Activated naive CD8-positive, alpha-beta T cell treated with anti-CD3 and anti-CD28 coated beads for 36 hours (primary cell): ENCODE measurements at regions not wholly inside any gene's neighbourhood (a gene's known extent, or its start where the extent isn't known, plus 50 kb on each side); places are given as distances from the start of the nearest gene placed in this dataset.
"Not testable (repeated sequence)": the region's sequence is repeated elsewhere in the genome, so short reads cannot be mapped to it uniquely, and the experiment has no call there.

Experiments used
- DNase-seq: peaks from one replicate; pipeline ENCODE4 v3.0.0; 2021
- H3K27ac Mint-ChIP-seq: one replicate; pipeline ENCODE4 v1.8.0; 2022; ENCODE audit warnings: mild to moderate bottlenecking, moderate library complexity, mixed read lengths
- H3K27me3 Mint-ChIP-seq: one replicate; pipeline ENCODE4 v1.8.0; 2022; ENCODE audit warnings: mild to moderate bottlenecking, mixed read lengths
- H3K36me3 Mint-ChIP-seq: one replicate; pipeline ENCODE4 v1.8.0; 2021; ENCODE audit warnings: mild to moderate bottlenecking, mixed read lengths
- H3K4me1 Mint-ChIP-seq: one replicate; pipeline ENCODE4 v1.8.0; 2021; ENCODE audit warnings: mixed read lengths
- H3K4me3 Mint-ChIP-seq: one replicate; pipeline ENCODE4 v1.8.0; 2022; ENCODE audit warnings: mild to moderate bottlenecking, moderate library complexity, mixed read lengths
- H3K9me3 Mint-ChIP-seq: one replicate; pipeline ENCODE4 v1.8.0; 2022; ENCODE audit warnings: mixed read lengths

- Mint-ChIP-seq H3K36me3 (peaks cover 2% of the 10 kb centered on the region), H3K4me1 (peaks cover 4% of the 10 kb centered on the region), H3K4me3 (no peak overlapping the region), H3K9me3 (peaks cover 8% of the 10 kb centered on the region), H3K27me3 (peaks cover 27% of the 10 kb centered on the region), H3K27ac (no peak overlapping the region)
- no peak for DNase-seq
Measured at GRCh38 chr11:34787348-34787747, 128.8 kb downstream of the APIP start.

GRCh38 chr11:34784318-34784841 lies 131.8 kb downstream of the APIP start:
- peaks cover 42% of the 10 kb centered on the region for H3K27me3 Mint-ChIP-seq
- peaks cover 3% of the 10 kb centered on the region for H3K9me3 Mint-ChIP-seq
- no peak overlapping the region for H3K27ac Mint-ChIP-seq
- no peak overlapping the region for H3K4me3 Mint-ChIP-seq
- no peaks in the 10 kb centered on the region for H3K36me3 Mint-ChIP-seq
- DNase-seq, result no peak
- H3K4me1 Mint-ChIP-seq, result no peaks in the 10 kb centered on the region

GRCh38 chr11:34783816-34784317 lies 132.3 kb downstream of the APIP start:
- H3K27me3 Mint-ChIP-seq, result peaks cover 47% of the 10 kb centered on the region

GRCh38 chr11:34781826-34782225 lies 134.4 kb downstream of the APIP start:
- H3K9me3 Mint-ChIP-seq, H3K27ac Mint-ChIP-seq, H3K4me3 Mint-ChIP-seq, H3K36me3 Mint-ChIP-seq, DNase-seq, H3K4me1 Mint-ChIP-seq: not testable (repeated sequence)
- peaks cover 55% of the 10 kb centered on the region for H3K27me3 Mint-ChIP-seq

More at GRCh38 chr11:34783816-34784317, 132.3 kb downstream of the APIP start:
- no peak for DNase-seq
- H3K4me3 Mint-ChIP-seq, result no peak overlapping the region
- no peaks in the 10 kb centered on the region for H3K36me3 Mint-ChIP-seq
- H3K9me3 Mint-ChIP-seq, result no peaks in the 10 kb centered on the region
- no peaks in the 10 kb centered on the region for H3K4me1 Mint-ChIP-seq
- no peak overlapping the region for H3K27ac Mint-ChIP-seq

- peaks cover 2% of the 10 kb centered on the region for H3K4me1 Mint-ChIP-seq
- DNase-seq, result no peak
- no peak overlapping the region for H3K27ac Mint-ChIP-seq
- H3K9me3 Mint-ChIP-seq, result no peaks in the 10 kb centered on the region
- peaks cover 47% of the 10 kb centered on the region for H3K27me3 Mint-ChIP-seq
- no peaks in the 10 kb centered on the region for H3K36me3 Mint-ChIP-seq
- no peak overlapping the region for H3K4me3 Mint-ChIP-seq
Measured at GRCh38 chr11:34775417-34775888, 140.7 kb downstream of the APIP start.

GRCh38 chr11:34774604-34775003 lies 141.6 kb downstream of the APIP start:
- no peaks in the 10 kb centered on the region for H3K36me3 Mint-ChIP-seq
- no peak for DNase-seq
- H3K27me3 Mint-ChIP-seq, result peaks cover 44% of the 10 kb centered on the region
- H3K27ac Mint-ChIP-seq, result no peak overlapping the region
- no peak overlapping the region for H3K4me3 Mint-ChIP-seq
- H3K9me3 Mint-ChIP-seq, result no peaks in the 10 kb centered on the region
- H3K4me1 Mint-ChIP-seq, result peaks cover 2% of the 10 kb centered on the region

- peaks cover 2% of the 10 kb centered on the region for H3K4me1 Mint-ChIP-seq
- no peaks in the 10 kb centered on the region for H3K9me3 Mint-ChIP-seq
- H3K27me3 Mint-ChIP-seq, result peaks cover 39% of the 10 kb centered on the region
- H3K27ac Mint-ChIP-seq, result no peak overlapping the region
- H3K36me3 Mint-ChIP-seq, result no peaks in the 10 kb centered on the region
- H3K4me3 Mint-ChIP-seq, result no peak overlapping the region
- DNase-seq, result no peak
Measured at GRCh38 chr11:34773826-34774225, 142.4 kb downstream of the APIP start.

- Mint-ChIP-seq H3K4me3 (no peak overlapping the region), H3K36me3 (no peaks in the 10 kb centered on the region)
Measured at GRCh38 chr11:34773211-34773610, 143.0 kb downstream of the APIP start.

GRCh38 chr11:34770111-34770510 lies 146.1 kb downstream of the APIP start:
- Mint-ChIP-seq H3K27ac (no peak overlapping the region), H3K4me3 (no peak overlapping the region), H3K27me3 (peaks cover 44% of the 10 kb centered on the region)

More at GRCh38 chr11:34773211-34773610, 143.0 kb downstream of the APIP start:
- Mint-ChIP-seq H3K4me1 (peaks cover 2% of the 10 kb centered on the region), H3K27ac (no peak overlapping the region), H3K27me3 (peaks cover 45% of the 10 kb centered on the region), H3K9me3 (no peaks in the 10 kb centered on the region)
- DNase-seq, result no peak

GRCh38 chr11:34769224-34769623 lies 147.0 kb downstream of the APIP start:
- Mint-ChIP-seq H3K36me3 (no peaks in the 10 kb centered on the region), H3K27me3 (peaks cover 44% of the 10 kb centered on the region), H3K9me3 (peaks cover 3% of the 10 kb centered on the region), H3K27ac (no peak overlapping the region), H3K4me3 (no peak overlapping the region), H3K4me1 (peaks cover under 1% of the 10 kb centered on the region)
- DNase-seq, result no peak

More at GRCh38 chr11:34770111-34770510, 146.1 kb downstream of the APIP start:
- H3K9me3 Mint-ChIP-seq, result no peaks in the 10 kb centered on the region
- no peaks in the 10 kb centered on the region for H3K36me3 Mint-ChIP-seq
- DNase-seq, result no peak
- H3K4me1 Mint-ChIP-seq, result peaks cover 2% of the 10 kb centered on the region

GRCh38 chr11:34762625-34763024 lies 141.7 kb downstream of the EHF start:
- not testable (repeated sequence) for H3K4me1 Mint-ChIP-seq, H3K9me3 Mint-ChIP-seq, H3K4me3 Mint-ChIP-seq, DNase-seq, H3K27ac Mint-ChIP-seq, H3K36me3 Mint-ChIP-seq
- H3K27me3 Mint-ChIP-seq, result peaks cover 19% of the 10 kb centered on the region

GRCh38 chr11:34758262-34758661 lies 137.4 kb downstream of the EHF start:
- no peaks in the 10 kb centered on the region for H3K36me3 Mint-ChIP-seq
- peaks cover 17% of the 10 kb centered on the region for H3K27me3 Mint-ChIP-seq
- no peaks in the 10 kb centered on the region for H3K4me1 Mint-ChIP-seq
- H3K4me3 Mint-ChIP-seq, result no peak overlapping the region
- DNase-seq, result no peak
- peaks cover 2% of the 10 kb centered on the region for H3K9me3 Mint-ChIP-seq
- H3K27ac Mint-ChIP-seq, result no peak overlapping the region

- DNase-seq, result no peak
- no peaks in the 10 kb centered on the region for H3K4me1 Mint-ChIP-seq
- no peak overlapping the region for H3K4me3 Mint-ChIP-seq
- H3K27ac Mint-ChIP-seq, result no peak overlapping the region
- peaks cover 2% of the 10 kb centered on the region for H3K9me3 Mint-ChIP-seq
- H3K27me3 Mint-ChIP-seq, result peaks cover 17% of the 10 kb centered on the region
- no peaks in the 10 kb centered on the region for H3K36me3 Mint-ChIP-seq
Measured at GRCh38 chr11:34757026-34757451, 136.1 kb downstream of the EHF start.

GRCh38 chr11:34756591-34756990 lies 135.7 kb downstream of the EHF start:
- peaks cover 2% of the 10 kb centered on the region for H3K9me3 Mint-ChIP-seq
- peaks cover 17% of the 10 kb centered on the region for H3K27me3 Mint-ChIP-seq

GRCh38 chr11:34755671-34756070 lies 134.8 kb downstream of the EHF start:
- no peaks in the 10 kb centered on the region for H3K36me3 Mint-ChIP-seq
- no peak for DNase-seq
- H3K4me1 Mint-ChIP-seq, result no peaks in the 10 kb centered on the region
- H3K9me3 Mint-ChIP-seq, result peaks cover 2% of the 10 kb centered on the region
- no peak overlapping the region for H3K27ac Mint-ChIP-seq
- peaks cover 20% of the 10 kb centered on the region for H3K27me3 Mint-ChIP-seq
- H3K4me3 Mint-ChIP-seq, result no peak overlapping the region

More at GRCh38 chr11:34756591-34756990, 135.7 kb downstream of the EHF start:
- Mint-ChIP-seq H3K4me1 (no peaks in the 10 kb centered on the region), H3K36me3 (no peaks in the 10 kb centered on the region), H3K4me3 (no peak overlapping the region), H3K27ac (no peak overlapping the region)
- DNase-seq, result no peak

GRCh38 chr11:34754171-34754823 lies 133.4 kb downstream of the EHF start:
- H3K9me3 Mint-ChIP-seq, result no peaks in the 10 kb centered on the region
- H3K27me3 Mint-ChIP-seq, result peaks cover 23% of the 10 kb centered on the region
- no peak overlapping the region for H3K4me3 Mint-ChIP-seq

More at GRCh38 chr11:34754171-34754823, 133.4 kb downstream of the EHF start:
- no peaks in the 10 kb centered on the region for H3K36me3 Mint-ChIP-seq
- H3K27ac Mint-ChIP-seq, result no peak overlapping the region
- H3K4me1 Mint-ChIP-seq, result no peaks in the 10 kb centered on the region
- DNase-seq, result no peak
